Ishikawa (cell line): ENCODE measurements at regions not wholly inside any gene's neighbourhood (a gene's known extent, or its start where the extent isn't known, plus 50 kb on each side); places are given as distances from the start of the nearest gene placed in this dataset.

Experiments
- CEBPB ChIP-seq: IDR thresholded peaks from 2 replicates; pipeline ENCODE4 v1.6.1; 2012
- CREB1 ChIP-seq: IDR thresholded peaks from 2 replicates; pipeline ENCODE4 v1.6.1; 2012; ENCODE audit warnings: low read depth
- EGR1 ChIP-seq: IDR thresholded peaks from 2 replicates; pipeline ENCODE4 v1.6.1; 2012
- EP300 ChIP-seq: IDR thresholded peaks from 2 replicates; pipeline ENCODE4 v1.6.1; 2012; ENCODE audit warnings: borderline replicate concordance
- FOXM1 ChIP-seq: IDR thresholded peaks from 2 replicates; pipeline ENCODE4 v1.6.1; 2012; ENCODE audit warnings: low read depth, borderline replicate concordance
- MAX ChIP-seq: IDR thresholded peaks from 2 replicates; pipeline ENCODE4 v1.6.1; 2012
- NFIC ChIP-seq: IDR thresholded peaks from 2 replicates; pipeline ENCODE4 v1.6.1; 2012
- RAD21 ChIP-seq: IDR thresholded peaks from 2 replicates; pipeline ENCODE4 v1.6.1; 2012; ENCODE audit warnings: low read depth
- REST ChIP-seq: IDR thresholded peaks from 2 replicates; pipeline ENCODE4 v1.6.1; 2012; ENCODE audit warnings: low read depth, mild to moderate bottlenecking
- TAF1 ChIP-seq: IDR thresholded peaks from 2 replicates; pipeline ENCODE4 v1.6.1; 2012; ENCODE audit warnings: low read depth, mild to moderate bottlenecking
- TCF12 ChIP-seq: IDR thresholded peaks from 2 replicates; pipeline ENCODE4 v1.6.1; 2012; ENCODE audit warnings: low read depth
- TEAD4 ChIP-seq: IDR thresholded peaks from 2 replicates; pipeline ENCODE4 v1.6.1; 2012
- USF1 ChIP-seq: IDR thresholded peaks from 2 replicates; pipeline ENCODE4 v1.6.1; 2012
- ZBTB7A ChIP-seq: IDR thresholded peaks from 2 replicates; pipeline ENCODE4 v1.6.1; 2012; ENCODE audit warnings: low read depth

GRCh38 chr20:6668546-6668945, 98.9 kb upstream of the BMP2 start:
- no peak for TF ChIP-seq TCF12
- TF ChIP-seq CEBPB = no peak
- no peak for TF ChIP-seq ZBTB7A
- TF ChIP-seq USF1 = no peak
- TF ChIP-seq TEAD4 = no peak
- no peak for TF ChIP-seq TAF1
- TF ChIP-seq MAX = no peak
- no peak for TF ChIP-seq REST
- no peak for TF ChIP-seq RAD21
- no peak for TF ChIP-seq CREB1
- no peak for TF ChIP-seq NFIC
- no peak for TF ChIP-seq FOXM1
- no peak for TF ChIP-seq EP300
- TF ChIP-seq EGR1 = no peak

GRCh38 chr20:6665621-6666355, 101.7 kb upstream of the BMP2 start:
- TF ChIP-seq RAD21 (no peak), TAF1 (no peak), CEBPB (no peak), REST (no peak), MAX (no peak), TEAD4 (no peak), USF1 (no peak), ZBTB7A (no peak)

GRCh38 chr20:6665161-6665560, 102.3 kb upstream of the BMP2 start:
- TF ChIP-seq USF1 (no peak), FOXM1 (no peak), TEAD4 (no peak), NFIC (no peak)

GRCh38 chr20:6664574-6664973, 102.9 kb upstream of the BMP2 start:
- TF ChIP-seq EGR1 (no peak), RAD21 (no peak), MAX (no peak), EP300 (no peak), TCF12 (no peak), NFIC (no peak), CREB1 (no peak), USF1 (no peak), TEAD4 (no peak), REST (no peak)
